HG03457 (cell line): ENCODE measurements at regions not wholly inside any gene's neighbourhood (a gene's known extent, or its start where the extent isn't known, plus 50 kb on each side); places are given as distances from the start of the nearest gene placed in this dataset.
"Not testable (repeated sequence)": the region's sequence is repeated elsewhere in the genome, so short reads cannot be mapped to it uniquely, and the experiment has no call there.

Experiments used
- ATAC-seq: cut with Tn5 transposase; IDR thresholded peaks from one replicate; pipeline ENCODE4 v1.9.1; 2021; ENCODE audit warnings: moderate number of reproducible peaks; ENCODE audit not compliant: unreplicated experiment

- no peak for ATAC-seq
These were observed 235.1 kb upstream of the ANKH start for GRCh38 chr5:15106530-15107283.

DNA sequence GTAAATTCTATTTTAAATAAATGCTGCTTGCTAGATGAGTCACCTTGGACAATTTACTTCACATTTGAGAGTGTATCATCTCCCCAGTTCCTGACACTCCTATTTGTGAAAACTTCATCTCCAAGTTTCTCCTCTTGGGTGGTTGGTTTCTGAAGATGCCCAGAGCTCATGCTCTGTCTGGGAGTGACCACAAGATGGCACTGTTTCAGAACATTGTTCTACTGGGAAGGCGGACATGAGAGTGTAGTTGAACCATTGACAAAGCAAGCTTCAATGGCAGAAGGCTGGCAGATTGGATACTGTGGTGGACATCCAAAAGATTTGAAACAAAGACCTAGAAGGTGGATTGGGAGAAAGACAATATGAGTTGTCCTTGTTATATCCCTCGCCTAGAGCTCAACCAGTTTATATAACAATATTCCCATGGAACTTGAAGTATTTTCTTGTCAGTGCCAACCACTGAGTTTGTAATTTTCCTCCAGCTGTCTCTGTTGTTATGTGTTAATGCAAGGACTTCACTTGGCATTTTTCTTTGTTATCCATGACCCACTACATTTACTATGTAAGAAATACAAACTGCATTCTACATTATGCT lies 234.3 kb upstream of the ANKH start:
- peak; percentile 93 for ATAC-seq

- no peak for ATAC-seq
These were observed 232.3 kb upstream of the ANKH start for GRCh38 chr5:15103864-15104263.

GRCh38 chr5:15103130-15103529 lies 231.6 kb upstream of the ANKH start:
- ATAC-seq: no peak

GRCh38 chr5:15097552-15097951 lies 226.0 kb upstream of the ANKH start:
- ATAC-seq: no peak

GRCh38 chr5:15096686-15097085 lies 225.1 kb upstream of the ANKH start:
- ATAC-seq: not testable (repeated sequence)

GRCh38 chr5:15092801-15093200 lies 221.2 kb upstream of the ANKH start:
- no peak for ATAC-seq

DNA sequence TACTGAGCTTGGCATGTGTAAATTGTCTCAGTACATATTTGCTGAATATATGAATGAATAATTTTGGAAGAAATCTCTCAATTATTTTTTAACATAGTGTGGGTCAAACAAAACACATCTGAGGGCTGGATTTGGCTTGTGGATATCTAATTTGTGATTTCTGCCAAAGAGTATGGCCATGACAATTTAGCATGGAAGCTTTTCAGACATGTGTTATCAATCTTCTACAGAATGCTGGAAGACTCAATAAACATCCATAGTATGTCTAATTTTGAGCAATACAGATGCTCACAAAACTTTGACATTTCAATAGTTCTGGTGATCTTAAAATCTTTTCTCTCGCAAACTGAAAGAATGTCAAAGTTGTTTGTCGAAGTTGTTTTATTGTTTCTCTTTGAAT lies 214.1 kb upstream of the ANKH start:
- no peak for ATAC-seq

GRCh38 chr5:15082096-15082495 lies 210.5 kb upstream of the ANKH start:
- no peak for ATAC-seq

GRCh38 chr5:15080219-15080618 lies 208.6 kb upstream of the ANKH start:
- no peak for ATAC-seq

- no peak for ATAC-seq
These were observed 208.0 kb upstream of the ANKH start for GRCh38 chr5:15079566-15079965.

DNA sequence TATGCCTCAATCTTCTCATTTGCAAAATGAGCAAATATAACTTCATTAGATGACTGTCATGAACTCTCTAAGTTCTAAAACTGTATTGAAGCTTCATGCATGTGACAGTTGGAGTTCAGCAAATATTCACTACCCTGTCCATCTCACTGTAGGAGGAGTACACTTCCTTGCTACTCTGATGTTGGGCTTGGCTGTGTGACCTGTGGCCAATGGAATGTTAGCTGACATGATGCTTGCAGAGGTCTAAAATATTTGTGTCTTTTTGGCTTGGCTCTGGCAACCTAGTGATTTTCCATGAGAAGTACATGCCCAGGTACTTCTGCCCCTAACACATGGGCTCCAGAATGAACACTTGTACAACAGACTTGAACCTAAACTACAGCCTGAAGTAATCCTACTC lies 203.1 kb upstream of the ANKH start:
- no peak for ATAC-seq

DNA sequence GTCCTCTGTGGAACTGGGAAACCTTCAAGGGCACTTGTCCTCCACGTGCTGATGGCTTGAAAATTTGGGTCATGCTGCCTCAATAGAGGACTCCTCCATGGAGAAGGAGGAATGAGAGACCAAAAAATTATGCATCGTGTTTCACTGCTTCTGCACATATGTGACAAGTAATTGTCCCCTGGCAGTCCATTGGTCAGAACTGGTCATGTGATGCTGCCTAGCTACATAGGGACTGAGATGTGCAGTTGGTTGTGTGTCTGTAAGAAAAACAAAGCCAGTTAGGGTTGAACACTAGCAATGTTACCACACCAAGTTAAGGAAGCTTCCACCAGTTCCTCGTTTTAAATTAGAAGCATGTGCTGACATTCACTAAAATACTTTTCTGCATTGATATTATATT lies 201.9 kb upstream of the ANKH start:
- ATAC-seq: no peak

DNA sequence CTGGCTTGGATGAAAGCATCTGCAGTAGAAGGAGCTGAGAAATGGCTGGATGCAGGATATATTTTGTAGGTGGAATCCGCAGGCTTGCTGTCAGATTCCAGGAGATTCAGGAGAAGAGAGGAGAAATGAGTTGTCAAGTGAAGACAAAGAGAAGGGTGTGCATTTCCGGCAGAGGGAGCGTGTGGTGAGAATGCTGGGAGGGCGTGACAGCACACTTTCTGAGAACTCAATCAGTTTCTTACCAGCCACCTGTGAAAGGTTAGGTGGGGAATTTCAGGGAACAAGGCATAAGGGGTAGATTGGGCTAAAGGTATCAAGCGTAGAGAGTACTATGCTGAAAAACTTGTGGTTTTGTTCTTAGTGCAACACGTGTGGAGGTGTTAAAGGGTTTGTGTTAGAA lies 199.3 kb upstream of the ANKH start:
- no peak for ATAC-seq

- no peak for ATAC-seq
These were observed 197.9 kb upstream of the ANKH start for GRCh38 chr5:15069407-15069905.

GRCh38 chr5:15065091-15065490 lies 193.5 kb upstream of the ANKH start:
- ATAC-seq: no peak

DNA sequence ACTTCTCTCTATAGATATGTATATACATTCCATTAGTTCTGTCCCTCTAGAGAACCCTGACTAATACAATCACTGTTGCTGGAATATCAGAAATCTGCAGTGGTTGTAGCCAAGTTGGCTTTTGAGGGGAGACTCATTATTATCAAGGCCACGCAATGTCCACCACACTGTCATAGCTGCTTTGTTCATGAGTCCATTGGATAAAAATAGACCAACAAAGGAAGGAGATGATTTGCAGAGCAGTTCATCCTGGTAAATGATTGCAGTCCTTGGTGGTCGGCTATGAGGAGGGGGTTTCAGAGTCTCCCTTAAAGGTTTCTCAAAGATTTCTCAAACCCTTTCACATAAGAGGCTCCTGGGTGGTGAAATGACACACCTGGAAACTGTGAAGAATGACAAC lies 192.8 kb upstream of the ANKH start:
- no peak for ATAC-seq

DNA sequence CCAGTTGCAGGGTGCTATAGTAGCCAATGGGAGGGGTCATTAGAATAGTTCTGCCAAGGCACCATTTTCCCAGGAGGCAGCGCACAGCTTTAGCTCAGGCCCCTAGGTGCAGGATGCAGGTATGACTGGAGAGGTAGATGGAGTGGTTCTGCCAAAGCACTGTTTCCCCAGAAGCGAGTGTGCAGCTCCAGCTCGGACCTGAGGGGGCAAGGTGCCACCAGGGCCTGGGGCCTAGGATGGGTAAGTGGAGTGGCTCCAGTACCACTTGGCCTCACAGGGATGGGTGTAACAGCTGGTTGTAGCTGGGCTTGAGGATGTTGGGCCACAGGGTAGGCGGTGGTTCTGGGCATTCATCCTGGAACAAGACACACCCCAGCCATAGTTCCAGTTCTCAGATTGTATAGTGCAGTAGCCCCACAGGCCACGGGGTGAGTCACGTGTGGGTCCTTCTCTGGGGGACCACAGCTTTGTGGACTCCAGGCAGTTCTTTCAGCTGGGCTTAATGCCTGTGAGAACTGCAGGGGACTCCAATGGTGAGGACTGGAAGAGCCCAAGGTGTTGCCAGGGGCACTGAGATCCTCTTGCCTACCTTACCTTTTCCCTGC lies 185.5 kb upstream of the ANKH start:
- ATAC-seq: no peak

DNA sequence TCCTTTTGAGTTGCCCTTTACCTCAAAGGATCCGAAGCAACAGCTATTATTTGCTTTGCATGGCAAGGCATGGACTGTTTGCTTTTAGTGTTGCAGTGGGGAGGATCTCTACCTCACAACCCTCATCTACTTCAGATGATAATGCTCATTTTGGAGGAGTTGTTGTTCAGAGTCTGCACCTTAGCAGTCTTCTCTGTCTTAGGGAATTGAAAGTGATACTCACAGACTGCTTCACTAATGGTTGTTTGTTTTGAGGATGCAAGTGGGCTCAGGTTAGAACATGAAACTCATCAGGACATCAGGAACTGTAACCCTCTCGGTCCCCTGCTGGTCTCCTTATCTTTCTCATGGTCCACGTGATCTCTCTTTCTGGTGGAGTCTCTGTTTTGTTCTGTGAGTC lies 172.9 kb upstream of the ANKH start:
- ATAC-seq: no peak

DNA sequence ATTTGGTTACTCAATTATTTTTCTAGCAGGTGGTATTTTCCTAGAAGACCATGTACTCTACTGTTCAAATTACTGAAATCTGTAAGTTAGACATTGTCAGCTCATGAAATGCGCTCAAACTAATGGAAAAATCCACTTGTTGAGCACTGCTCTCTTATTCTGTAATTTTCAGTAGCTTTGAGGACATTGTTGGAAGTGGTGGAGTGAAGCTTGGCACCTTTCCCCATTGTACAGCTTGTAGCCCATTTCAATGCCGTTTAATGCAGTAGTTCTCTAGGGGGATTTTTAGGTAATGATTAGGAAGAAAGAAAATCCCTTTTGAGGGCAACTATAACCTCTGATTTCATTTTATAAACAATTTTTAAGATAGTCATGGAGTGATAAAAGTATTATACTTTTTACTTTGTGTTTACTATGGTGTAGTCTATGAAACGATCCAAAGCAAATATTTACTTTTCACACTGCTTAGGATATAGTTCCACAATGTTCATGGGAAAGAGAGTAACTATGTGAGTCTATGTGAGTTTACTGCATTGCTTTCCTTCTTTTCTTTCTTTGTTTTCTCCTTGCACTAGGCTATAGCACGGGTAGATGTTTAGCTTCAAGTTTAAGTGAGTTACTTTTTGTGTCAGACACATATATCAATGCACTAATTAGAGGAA lies 165.8 kb upstream of the ANKH start:
- no peak for ATAC-seq

DNA sequence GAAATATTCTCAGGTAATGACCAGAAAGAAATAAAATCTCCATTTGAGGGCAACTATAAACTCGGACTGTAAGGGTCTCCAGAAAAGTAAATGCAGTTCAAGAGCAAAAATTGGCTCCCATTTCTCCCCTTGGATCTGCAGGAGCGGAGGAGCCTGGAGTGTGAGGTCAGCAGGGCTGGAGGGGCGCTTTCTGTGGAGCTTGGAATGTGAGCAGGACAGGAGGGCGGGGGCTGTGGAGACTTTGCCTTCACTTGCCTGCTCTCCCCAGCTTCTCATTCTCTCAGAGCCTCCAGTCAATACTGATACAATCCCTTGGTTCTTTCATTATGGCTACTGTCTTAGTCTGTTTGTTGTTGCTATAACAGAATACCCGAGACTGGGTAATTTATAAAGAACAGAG lies 162.8 kb upstream of the ANKH start:
- ATAC-seq: no peak

DNA sequence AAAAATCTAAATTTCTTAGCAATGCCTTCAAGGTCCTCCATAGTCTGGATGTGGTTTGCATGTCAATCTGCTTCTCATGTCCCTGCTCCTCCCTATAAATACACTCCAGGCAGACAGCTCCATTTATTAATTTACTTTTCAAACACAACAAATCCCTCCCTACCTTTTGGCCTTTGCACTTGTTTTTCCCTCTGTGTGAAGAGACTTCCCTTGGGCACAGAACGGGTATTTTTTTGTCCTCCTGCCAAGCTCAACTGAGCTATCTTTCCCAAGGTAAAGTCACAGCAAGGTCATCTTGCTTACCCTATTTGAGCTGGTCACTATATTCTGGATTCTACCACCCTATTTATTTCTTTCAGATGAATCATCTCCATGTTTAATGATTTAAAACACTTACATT lies 159.6 kb upstream of the ANKH start:
- no peak for ATAC-seq
